ENCODE measurements at regions not wholly inside any gene's neighbourhood (a gene's known extent, or its start where the extent isn't known, plus 50 kb on each side); places are given as distances from the start of the nearest gene placed in this dataset.

- peaks cover 13 to 34% (median 30%) of the 10 kb centered on the region in 4 donors for H3K4me1 ChIP-seq
- H3K36me3 ChIP-seq: no peaks in the 10 kb centered on the region
- WGBS: 76% methylated on average over 5 of the region's 5 CpGs
- H3K27ac ChIP-seq (replicated peaks in 1 of 4): peak overlapping the region in 2 of 4 donors; percentile 29 to 75
- intact Hi-C loops (cut with DNase I): no loop called here
- peak; percentile 83 for DNase-seq (ENCODE audit: extremely low spot score)
- H3K9me3 ChIP-seq: peaks cover 5 to 21% (median 14%) of the 10 kb centered on the region in 4 donors
- H3K4me3 ChIP-seq: no peak overlapping the region
- H3K27me3 ChIP-seq: no peaks in the 10 kb centered on the region
- TF ChIP-seq POLR2AphosphoS5 (IDR thresholded peaks at IDR 0.05) (no peak), EP300 (IDR thresholded peaks at IDR 0.05) (no peak), CTCF (IDR thresholded peaks at IDR 0.05) (no peak), POLR2A (IDR thresholded peaks at IDR 0.05; ENCODE audit: low read depth) (no peak)
Observed at GRCh38 chr10:113476673-113477072, 76.2 kb upstream of the HABP2 start.

GRCh38 chr10:113477451-113477850, 75.4 kb upstream of the HABP2 start:
- Histone ChIP-seq H3K4me1 (peaks cover 13 to 34% (median 30%) of the 10 kb centered on the region in 4 donors), H3K27me3 (no peaks in the 10 kb centered on the region), H3K27ac (replicated peaks in 1 of 4) (no peak overlapping the region), H3K4me3 (no peak overlapping the region), H3K9me3 (peaks cover 5 to 26% (median 14%) of the 10 kb centered on the region in 4 donors), H3K36me3 (no peaks in the 10 kb centered on the region)
- DNase-seq (ENCODE audit: extremely low spot score): peak; percentile 90
- intact Hi-C loops (cut with DNase I): no loop called here
- TF ChIP-seq POLR2A (IDR thresholded peaks at IDR 0.05; ENCODE audit: low read depth): no peak
- no peak for TF ChIP-seq CTCF (IDR thresholded peaks at IDR 0.05)
- TF ChIP-seq POLR2AphosphoS5 (IDR thresholded peaks at IDR 0.05): no peak
- TF ChIP-seq EP300 (IDR thresholded peaks at IDR 0.05): no peak
- 98% methylated on average over 3 of the region's 3 CpGs for WGBS

- no peaks in the 10 kb centered on the region for H3K36me3 ChIP-seq
- no peak for DNase-seq (ENCODE audit: extremely low spot score)
- intact Hi-C loops (cut with DNase I): no loop called here
- no peaks in the 10 kb centered on the region for H3K27me3 ChIP-seq
- peaks cover 13 to 22% (median 21%) of the 10 kb centered on the region in 4 donors for H3K4me1 ChIP-seq
- H3K9me3 ChIP-seq: peaks cover 5 to 26% (median 14%) of the 10 kb centered on the region in 4 donors
- TF ChIP-seq EP300 (IDR thresholded peaks at IDR 0.05) (no peak), POLR2AphosphoS5 (IDR thresholded peaks at IDR 0.05) (no peak), POLR2A (IDR thresholded peaks at IDR 0.05; ENCODE audit: low read depth) (no peak), CTCF (IDR thresholded peaks at IDR 0.05) (no peak)
- no peak overlapping the region for H3K27ac ChIP-seq (replicated peaks in 1 of 4)
- 98% methylated on average over 9 of the region's 9 CpGs for WGBS
- H3K4me3 ChIP-seq: no peak overlapping the region
Observed at GRCh38 chr10:113479346-113480080, 73.3 kb upstream of the HABP2 start.

GRCh38 chr10:113480081-113480360, 72.8 kb upstream of the HABP2 start:
- H3K27me3 ChIP-seq: no peaks in the 10 kb centered on the region
- peaks cover 8 to 17% (median 16%) of the 10 kb centered on the region in 4 donors for H3K4me1 ChIP-seq
- WGBS: 68% methylated on average over 1 of the region's 1 CpG
- no peak overlapping the region for H3K27ac ChIP-seq (replicated peaks in 1 of 4)
- DNase-seq (ENCODE audit: extremely low spot score): no peak
- TF ChIP-seq POLR2AphosphoS5 (IDR thresholded peaks at IDR 0.05) (no peak), EP300 (IDR thresholded peaks at IDR 0.05) (no peak), POLR2A (IDR thresholded peaks at IDR 0.05; ENCODE audit: low read depth) (no peak), CTCF (IDR thresholded peaks at IDR 0.05) (no peak)
- intact Hi-C loops (cut with DNase I): no loop called here
- peaks cover 5 to 26% (median 14%) of the 10 kb centered on the region in 4 donors for H3K9me3 ChIP-seq
- H3K36me3 ChIP-seq: no peaks in the 10 kb centered on the region
- no peak overlapping the region for H3K4me3 ChIP-seq

Data from esophagus muscularis mucosa (tissue), 4 donors.